ENCODE measurements at regions not wholly inside any gene's neighbourhood (a gene's known extent, or its start where the extent isn't known, plus 50 kb on each side); places are given as distances from the start of the nearest gene placed in this dataset.
A peak's percentile ranks its signal among the peaks of the same experiment; 100 is the strongest.

DNA sequence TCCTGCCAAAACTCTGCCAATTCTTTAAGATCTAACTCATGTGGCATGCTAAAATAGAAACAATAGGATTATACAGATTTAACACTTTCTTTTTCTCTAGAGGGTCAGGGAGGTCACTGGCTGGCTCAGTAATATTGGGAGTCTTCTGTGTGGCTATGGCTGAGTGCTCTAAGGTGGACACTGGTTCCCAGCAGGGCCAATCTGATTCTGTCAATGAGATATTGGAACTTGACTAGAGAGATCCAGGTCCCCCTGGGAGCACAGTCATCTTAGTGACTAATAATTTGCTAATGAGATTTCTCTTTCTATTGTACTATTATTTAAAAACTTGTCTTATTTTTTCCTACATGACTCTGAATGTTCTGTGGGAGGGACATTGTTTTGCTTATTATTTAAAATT lies 69.1 kb upstream of the ZP4 start (continued):
- TF ChIP-seq, protein P1, sequence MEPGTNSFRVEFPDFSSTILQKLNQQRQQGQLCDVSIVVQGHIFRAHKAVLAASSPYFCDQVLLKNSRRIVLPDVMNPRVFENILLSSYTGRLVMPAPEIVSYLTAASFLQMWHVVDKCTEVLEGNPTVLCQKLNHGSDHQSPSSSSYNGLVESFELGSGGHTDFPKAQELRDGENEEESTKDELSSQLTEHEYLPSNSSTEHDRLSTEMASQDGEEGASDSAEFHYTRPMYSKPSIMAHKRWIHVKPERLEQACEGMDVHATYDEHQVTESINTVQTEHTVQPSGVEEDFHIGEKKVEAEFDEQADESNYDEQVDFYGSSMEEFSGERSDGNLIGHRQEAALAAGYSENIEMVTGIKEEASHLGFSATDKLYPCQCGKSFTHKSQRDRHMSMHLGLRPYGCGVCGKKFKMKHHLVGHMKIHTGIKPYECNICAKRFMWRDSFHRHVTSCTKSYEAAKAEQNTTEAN (CRISPR knock-in tag; IDR thresholded peaks at IDR 0.05): no peak
- TF ChIP-seq IRF2 (CRISPR knock-in tag; IDR thresholded peaks at IDR 0.05; ENCODE audit: borderline replicate concordance, low read depth) (no peak), ZNF263 (CRISPR knock-in tag; IDR thresholded peaks at IDR 0.05; ENCODE audit: low read depth) (no peak)
- TF ChIP-seq, protein P2, sequence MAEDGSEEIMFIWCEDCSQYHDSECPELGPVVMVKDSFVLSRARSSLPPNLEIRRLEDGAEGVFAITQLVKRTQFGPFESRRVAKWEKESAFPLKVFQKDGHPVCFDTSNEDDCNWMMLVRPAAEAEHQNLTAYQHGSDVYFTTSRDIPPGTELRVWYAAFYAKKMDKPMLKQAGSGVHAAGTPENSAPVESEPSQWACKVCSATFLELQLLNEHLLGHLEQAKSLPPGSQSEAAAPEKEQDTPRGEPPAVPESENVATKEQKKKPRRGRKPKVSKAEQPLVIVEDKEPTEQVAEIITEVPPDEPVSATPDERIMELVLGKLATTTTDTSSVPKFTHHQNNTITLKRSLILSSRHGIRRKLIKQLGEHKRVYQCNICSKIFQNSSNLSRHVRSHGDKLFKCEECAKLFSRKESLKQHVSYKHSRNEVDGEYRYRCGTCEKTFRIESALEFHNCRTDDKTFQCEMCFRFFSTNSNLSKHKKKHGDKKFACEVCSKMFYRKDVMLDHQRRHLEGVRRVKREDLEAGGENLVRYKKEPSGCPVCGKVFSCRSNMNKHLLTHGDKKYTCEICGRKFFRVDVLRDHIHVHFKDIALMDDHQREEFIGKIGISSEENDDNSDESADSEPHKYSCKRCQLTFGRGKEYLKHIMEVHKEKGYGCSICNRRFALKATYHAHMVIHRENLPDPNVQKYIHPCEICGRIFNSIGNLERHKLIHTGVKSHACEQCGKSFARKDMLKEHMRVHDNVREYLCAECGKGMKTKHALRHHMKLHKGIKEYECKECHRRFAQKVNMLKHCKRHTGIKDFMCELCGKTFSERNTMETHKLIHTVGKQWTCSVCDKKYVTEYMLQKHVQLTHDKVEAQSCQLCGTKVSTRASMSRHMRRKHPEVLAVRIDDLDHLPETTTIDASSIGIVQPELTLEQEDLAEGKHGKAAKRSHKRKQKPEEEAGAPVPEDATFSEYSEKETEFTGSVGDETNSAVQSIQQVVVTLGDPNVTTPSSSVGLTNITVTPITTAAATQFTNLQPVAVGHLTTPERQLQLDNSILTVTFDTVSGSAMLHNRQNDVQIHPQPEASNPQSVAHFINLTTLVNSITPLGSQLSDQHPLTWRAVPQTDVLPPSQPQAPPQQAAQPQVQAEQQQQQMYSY (CRISPR knock-in tag; IDR thresholded peaks at IDR 0.05): no peak

DNA sequence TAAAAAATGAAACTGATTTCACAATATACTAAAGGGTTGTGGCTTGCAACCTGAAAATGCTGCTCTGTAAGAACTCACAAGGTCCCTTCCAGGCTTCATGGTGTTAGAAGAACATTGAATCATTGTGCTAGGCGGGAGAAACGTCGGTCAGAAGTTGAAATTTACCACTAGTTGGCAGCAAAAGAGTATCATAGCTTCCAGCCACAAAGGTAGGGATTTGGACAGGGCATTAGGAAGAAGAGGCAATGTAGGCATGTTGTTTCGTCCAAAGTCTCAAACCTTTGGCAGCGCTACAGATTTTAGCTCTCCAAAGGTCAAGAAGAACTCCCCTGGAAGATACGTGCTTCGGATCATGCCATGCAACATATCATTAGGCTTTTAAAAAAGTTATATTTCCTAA lies 62.5 kb upstream of the ZP4 start:
- no peak overlapping the region for H3K4me3 Mint-ChIP-seq
- no peak for DNase-seq (ENCODE audit: low spot score)
- no peak for TF ChIP-seq ATF1 (CRISPR knock-in tag; IDR thresholded peaks at IDR 0.05)
- H3K36me3 Mint-ChIP-seq: no peaks in the 10 kb centered on the region
- POLR2A ChIA-PET: interaction anchor here (0.7 kb wide), 1 partner anchor 30 kb away, joined by 5 read pairs; no protein-coding TSS in a partner anchor
- ATAC-seq: peak; percentile 79
- no peaks in the 10 kb centered on the region for H3K9me3 Mint-ChIP-seq
- CTCF ChIA-PET: interaction anchor here (0.6 to 1.4 kb wide), 8 partner anchors 9 to 280 kb away, joined by 3 to 6 read pairs (median 4); no protein-coding TSS in a partner anchor
- no peaks in the 10 kb centered on the region for H3K4me1 Mint-ChIP-seq
- no peak overlapping the region for H3K27ac Mint-ChIP-seq
- no peaks in the 10 kb centered on the region for H3K27me3 Mint-ChIP-seq (ENCODE audit: low read depth)
